Activated CD8-positive, alpha-beta T cell treated with anti-CD3 and anti-CD28 coated beads for 36 hours (primary cell): ENCODE measurements at regions not wholly inside any gene's neighbourhood (a gene's known extent, or its start where the extent isn't known, plus 50 kb on each side); places are given as distances from the start of the nearest gene placed in this dataset.

Experiments used
- ATAC-seq: fragments of 200-7000 bp; cut with Tn5 transposase; one replicate; pipeline ENCODE4 v1.10.0; 2021; ENCODE audit warnings: mild to moderate bottlenecking, moderate library complexity
- CTCF ChIA-PET: fragments of 350-600 bp; sonication (Branson Sonifier 250); formaldehyde crosslinking; loops from one replicate; lab custom pipeline; 2021; ENCODE audit warnings: antibody characterized with exemption; lab: Charles Lee
- POLR2A ChIA-PET: fragments of 350-600 bp; sonication (Branson Sonifier 250); formaldehyde crosslinking; loops from one replicate; lab custom pipeline; 2021; ENCODE audit warnings: antibody characterized with exemption; lab: Charles Lee
- DNase-seq: peaks from one replicate; pipeline ENCODE4 v3.0.0-alpha.2; 2020
- H3K27ac Mint-ChIP-seq: one replicate; pipeline ENCODE4 v1.8.0; 2021; ENCODE audit warnings: mild to moderate bottlenecking, mixed read lengths
- H3K27me3 Mint-ChIP-seq: one replicate; pipeline ENCODE4 v1.8.0; 2021; ENCODE audit warnings: mixed read lengths
- H3K36me3 Mint-ChIP-seq: one replicate; pipeline ENCODE4 v1.8.0; 2021; ENCODE audit warnings: low read depth, mixed read lengths
- H3K4me1 Mint-ChIP-seq: one replicate; pipeline ENCODE4 v1.8.0; 2021; ENCODE audit warnings: low read depth, mixed read lengths
- H3K4me3 Mint-ChIP-seq: one replicate; pipeline ENCODE4 v1.8.0; 2021; ENCODE audit warnings: mild to moderate bottlenecking, moderate library complexity, mixed read lengths
- H3K9me3 Mint-ChIP-seq: one replicate; pipeline ENCODE4 v1.8.0; 2021; ENCODE audit warnings: mixed read lengths
- CTCF ChIP-seq: fragments of 200-600 bp; IDR thresholded peaks from one replicate; pipeline ENCODE4 v1.8.0; 2022; ENCODE audit warnings: antibody characterized with exemption, mild to moderate bottlenecking
- intact Hi-C: fragments of 100-400 bp; cut with micrococcal nuclease; formaldehyde crosslinking; loops from one replicate; pipeline ENCODE4 v1.10.0; 2022

- TF ChIP-seq CTCF: no peak
- POLR2A ChIA-PET: no interaction called here
- Mint-ChIP-seq H3K9me3 (no peaks in the 10 kb centered on the region), H3K36me3 (no peaks in the 10 kb centered on the region), H3K4me3 (no peak overlapping the region), H3K4me1 (no peaks in the 10 kb centered on the region), H3K27me3 (peaks cover 1% of the 10 kb centered on the region), H3K27ac (no peak overlapping the region)
- DNase-seq (no peak), ATAC-seq (no peak)
- intact Hi-C loops: no loop called here
- CTCF ChIA-PET: no interaction called here
Observed at GRCh38 chr13:34165158-34165557, 347.2 kb downstream of the RFC3 start.

- ChIA-PET POLR2A (no interaction called here), CTCF (no interaction called here)
- Mint-ChIP-seq H3K4me1 (no peaks in the 10 kb centered on the region), H3K27me3 (peaks cover 1% of the 10 kb centered on the region), H3K27ac (no peak overlapping the region), H3K4me3 (no peak overlapping the region), H3K36me3 (no peaks in the 10 kb centered on the region), H3K9me3 (no peaks in the 10 kb centered on the region)
- ATAC-seq: no peak
- no peak for TF ChIP-seq CTCF
- intact Hi-C loops: no loop called here
- no peak for DNase-seq
Observed at GRCh38 chr13:34166406-34166805, 348.5 kb downstream of the RFC3 start.

GRCh38 chr13:34167347-34167746 lies 349.4 kb downstream of the RFC3 start:
- CTCF ChIA-PET: no interaction called here
- no peak for TF ChIP-seq CTCF
- ATAC-seq: no peak
- intact Hi-C loops: no loop called here
- Mint-ChIP-seq H3K27ac (no peak overlapping the region), H3K27me3 (peaks cover 1% of the 10 kb centered on the region), H3K4me3 (no peak overlapping the region), H3K4me1 (no peaks in the 10 kb centered on the region), H3K9me3 (no peaks in the 10 kb centered on the region), H3K36me3 (no peaks in the 10 kb centered on the region)
- POLR2A ChIA-PET: no interaction called here
- no peak for DNase-seq

- Mint-ChIP-seq H3K4me3 (no peak overlapping the region), H3K27me3 (no peaks in the 10 kb centered on the region), H3K4me1 (no peaks in the 10 kb centered on the region), H3K36me3 (no peaks in the 10 kb centered on the region), H3K9me3 (no peaks in the 10 kb centered on the region), H3K27ac (no peak overlapping the region)
- TF ChIP-seq CTCF: no peak
- CTCF ChIA-PET: no interaction called here
- intact Hi-C loops: no loop called here
- DNase-seq: no peak
- POLR2A ChIA-PET: no interaction called here
- ATAC-seq: no peak
Observed at GRCh38 chr13:34172048-34172447, 354.1 kb downstream of the RFC3 start.

- no peak overlapping the region for H3K4me3 Mint-ChIP-seq
- ChIA-PET POLR2A (no interaction called here), CTCF (no interaction called here)
- intact Hi-C loops: no loop called here
- DNase-seq (no peak), ATAC-seq (no peak)
- H3K4me1 Mint-ChIP-seq: no peaks in the 10 kb centered on the region
- no peaks in the 10 kb centered on the region for H3K9me3 Mint-ChIP-seq
- H3K27me3 Mint-ChIP-seq: no peaks in the 10 kb centered on the region
- TF ChIP-seq CTCF: no peak
- H3K27ac Mint-ChIP-seq: no peak overlapping the region
- no peaks in the 10 kb centered on the region for H3K36me3 Mint-ChIP-seq
Observed at GRCh38 chr13:34174671-34175145, 356.8 kb downstream of the RFC3 start.
